HepG2 (cell line): ENCODE measurements at regions not wholly inside any gene's neighbourhood (a gene's known extent, or its start where the extent isn't known, plus 50 kb on each side); places are given as distances from the start of the nearest gene placed in this dataset.

ENCODE experiments used
- JUN ChIP-seq: sonication (generic); formaldehyde crosslinking; IDR thresholded peaks from 2 replicates; pipeline ENCODE4 v1.4.0; 2020; ENCODE audit warnings: mild to moderate bottlenecking, missing genetic modification reagents
- TF ChIP-seq, protein P1 (sequence below): sonication (generic); formaldehyde crosslinking; IDR thresholded peaks from 2 replicates; pipeline ENCODE4 v1.5.0; 2020; ENCODE audit warnings: mild to moderate bottlenecking, missing genetic modification reagents, moderate library complexity

DNA sequence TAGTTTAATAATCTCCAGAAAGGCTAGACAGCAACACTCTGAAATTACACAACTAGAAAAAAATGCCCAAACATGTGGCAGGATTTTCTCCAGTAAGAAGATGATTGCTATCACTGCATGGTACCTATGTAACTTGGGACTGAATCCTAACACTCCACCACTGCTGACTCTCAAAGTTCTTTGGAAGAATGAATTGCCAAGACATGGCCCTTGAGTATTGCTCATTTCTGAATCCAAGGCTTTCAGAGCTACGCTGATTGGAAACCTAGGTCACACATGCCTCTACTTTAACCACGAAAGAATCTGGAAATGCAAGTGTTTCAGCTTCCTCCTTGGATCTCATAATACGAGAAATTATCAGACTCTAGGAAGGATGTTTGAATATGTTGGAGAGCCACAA is 167.5 kb upstream of the CELF2 start:
- TF ChIP-seq, protein P1, sequence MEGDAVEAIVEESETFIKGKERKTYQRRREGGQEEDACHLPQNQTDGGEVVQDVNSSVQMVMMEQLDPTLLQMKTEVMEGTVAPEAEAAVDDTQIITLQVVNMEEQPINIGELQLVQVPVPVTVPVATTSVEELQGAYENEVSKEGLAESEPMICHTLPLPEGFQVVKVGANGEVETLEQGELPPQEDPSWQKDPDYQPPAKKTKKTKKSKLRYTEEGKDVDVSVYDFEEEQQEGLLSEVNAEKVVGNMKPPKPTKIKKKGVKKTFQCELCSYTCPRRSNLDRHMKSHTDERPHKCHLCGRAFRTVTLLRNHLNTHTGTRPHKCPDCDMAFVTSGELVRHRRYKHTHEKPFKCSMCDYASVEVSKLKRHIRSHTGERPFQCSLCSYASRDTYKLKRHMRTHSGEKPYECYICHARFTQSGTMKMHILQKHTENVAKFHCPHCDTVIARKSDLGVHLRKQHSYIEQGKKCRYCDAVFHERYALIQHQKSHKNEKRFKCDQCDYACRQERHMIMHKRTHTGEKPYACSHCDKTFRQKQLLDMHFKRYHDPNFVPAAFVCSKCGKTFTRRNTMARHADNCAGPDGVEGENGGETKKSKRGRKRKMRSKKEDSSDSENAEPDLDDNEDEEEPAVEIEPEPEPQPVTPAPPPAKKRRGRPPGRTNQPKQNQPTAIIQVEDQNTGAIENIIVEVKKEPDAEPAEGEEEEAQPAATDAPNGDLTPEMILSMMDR, result no peak
- TF ChIP-seq JUN (CRISPR knock-in tag), result no peak
